Activated T-cell treated with anti-CD3 and anti-CD28 coated beads, Interleukin-2, amount 50 U/mL, for 4 hours (primary cell): ENCODE measurements at regions not wholly inside any gene's neighbourhood (a gene's known extent, or its start where the extent isn't known, plus 50 kb on each side); places are given as distances from the start of the nearest gene placed in this dataset.

Source experiments
- ATAC-seq, 2 donors: fragments of 200-7000 bp; cut with Tn5 transposase; one replicate each; pipeline ENCODE4 v1.10.0; 2021
- DNase-seq: peaks from one replicate; pipeline ENCODE4 v3.0.0-alpha.2; 2020
- H3K27me3 Mint-ChIP-seq: one replicate; pipeline ENCODE4 v1.8.0; 2021; ENCODE audit warnings: low read depth, mixed read lengths
- H3K36me3 Mint-ChIP-seq: one replicate; pipeline ENCODE4 v1.8.0; 2022; ENCODE audit warnings: mixed read lengths; ENCODE audit not compliant: insufficient read depth
- H3K4me1 Mint-ChIP-seq: one replicate; pipeline ENCODE4 v1.8.0; 2021; ENCODE audit warnings: low read depth, mixed read lengths
- H3K4me3 Mint-ChIP-seq: one replicate; pipeline ENCODE4 v1.8.0; 2021; ENCODE audit warnings: mild to moderate bottlenecking, moderate library complexity, mixed read lengths
- H3K9me3 Mint-ChIP-seq: one replicate; pipeline ENCODE4 v1.8.0; 2021; ENCODE audit warnings: mixed read lengths

GRCh38 chr17:6304894-6305612 lies 129.9 kb downstream of the AIPL1 start:
- H3K27me3 Mint-ChIP-seq = peaks cover 35% of the 10 kb centered on the region
- H3K36me3 Mint-ChIP-seq = no peaks in the 10 kb centered on the region
- no peak for DNase-seq
- no peaks in the 10 kb centered on the region for H3K4me1 Mint-ChIP-seq
- no peaks in the 10 kb centered on the region for H3K9me3 Mint-ChIP-seq
- no peak overlapping the region for H3K4me3 Mint-ChIP-seq
- ATAC-seq = no peak

GRCh38 chr17:6303664-6304063 lies 131.3 kb downstream of the AIPL1 start:
- Mint-ChIP-seq H3K27me3 (peaks cover 27% of the 10 kb centered on the region), H3K9me3 (no peaks in the 10 kb centered on the region), H3K4me1 (no peaks in the 10 kb centered on the region), H3K36me3 (no peaks in the 10 kb centered on the region), H3K4me3 (no peak overlapping the region)
- ATAC-seq = no peak
- no peak for DNase-seq

GRCh38 chr17:6299275-6299674 lies 135.6 kb downstream of the AIPL1 start:
- no peak overlapping the region for H3K4me3 Mint-ChIP-seq
- ATAC-seq (no peak), DNase-seq (no peak)
- H3K36me3 Mint-ChIP-seq = no peaks in the 10 kb centered on the region
- H3K27me3 Mint-ChIP-seq = peaks cover 15% of the 10 kb centered on the region
- no peaks in the 10 kb centered on the region for H3K9me3 Mint-ChIP-seq
- no peaks in the 10 kb centered on the region for H3K4me1 Mint-ChIP-seq

GRCh38 chr17:6297960-6298359 lies 137.0 kb downstream of the AIPL1 start:
- no peaks in the 10 kb centered on the region for H3K9me3 Mint-ChIP-seq
- H3K36me3 Mint-ChIP-seq = no peaks in the 10 kb centered on the region
- H3K27me3 Mint-ChIP-seq = peaks cover 9% of the 10 kb centered on the region
- H3K4me1 Mint-ChIP-seq = no peaks in the 10 kb centered on the region
- no peak overlapping the region for H3K4me3 Mint-ChIP-seq
- ATAC-seq (no peak), DNase-seq (no peak)

- Mint-ChIP-seq H3K9me3 (no peaks in the 10 kb centered on the region), H3K4me3 (no peak overlapping the region), H3K4me1 (no peaks in the 10 kb centered on the region), H3K36me3 (no peaks in the 10 kb centered on the region), H3K27me3 (peaks cover 12% of the 10 kb centered on the region)
- ATAC-seq (no peak), DNase-seq (no peak)
Measured at GRCh38 chr17:6297119-6297518, 137.8 kb downstream of the AIPL1 start.

GRCh38 chr17:6290488-6291196 lies 144.3 kb downstream of the AIPL1 start:
- no peaks in the 10 kb centered on the region for H3K36me3 Mint-ChIP-seq
- DNase-seq (no peak), ATAC-seq (no peak)
- no peaks in the 10 kb centered on the region for H3K4me1 Mint-ChIP-seq
- H3K9me3 Mint-ChIP-seq = no peaks in the 10 kb centered on the region
- H3K27me3 Mint-ChIP-seq = peaks cover 18% of the 10 kb centered on the region
- H3K4me3 Mint-ChIP-seq = no peak overlapping the region

GRCh38 chr17:6286233-6286632 lies 148.7 kb downstream of the AIPL1 start:
- Mint-ChIP-seq H3K4me3 (no peak overlapping the region), H3K4me1 (no peaks in the 10 kb centered on the region), H3K9me3 (no peaks in the 10 kb centered on the region), H3K36me3 (no peaks in the 10 kb centered on the region), H3K27me3 (peaks cover 13% of the 10 kb centered on the region)
- DNase-seq (no peak), ATAC-seq (no peak)

- H3K27me3 Mint-ChIP-seq = peaks cover 20% of the 10 kb centered on the region
- ATAC-seq (no peak), DNase-seq (no peak)
- H3K36me3 Mint-ChIP-seq = no peaks in the 10 kb centered on the region
- no peaks in the 10 kb centered on the region for H3K9me3 Mint-ChIP-seq
- H3K4me3 Mint-ChIP-seq = no peak overlapping the region
- H3K4me1 Mint-ChIP-seq = no peaks in the 10 kb centered on the region
Measured at GRCh38 chr17:6285486-6285885, 149.4 kb downstream of the AIPL1 start.

GRCh38 chr17:6279659-6280058 lies 155.3 kb downstream of the AIPL1 start:
- Mint-ChIP-seq H3K4me1 (no peaks in the 10 kb centered on the region), H3K36me3 (no peaks in the 10 kb centered on the region), H3K9me3 (no peaks in the 10 kb centered on the region), H3K4me3 (no peak overlapping the region), H3K27me3 (peaks cover 15% of the 10 kb centered on the region)
- ATAC-seq (no peak), DNase-seq (no peak)

GRCh38 chr17:6278376-6278775 lies 156.5 kb downstream of the AIPL1 start:
- no peaks in the 10 kb centered on the region for H3K4me1 Mint-ChIP-seq
- no peak for DNase-seq
- H3K4me3 Mint-ChIP-seq = no peak overlapping the region
- peaks cover 15% of the 10 kb centered on the region for H3K27me3 Mint-ChIP-seq
- no peak for ATAC-seq
- no peaks in the 10 kb centered on the region for H3K36me3 Mint-ChIP-seq
- no peaks in the 10 kb centered on the region for H3K9me3 Mint-ChIP-seq

GRCh38 chr17:6276711-6277110 lies 158.2 kb downstream of the AIPL1 start:
- no peaks in the 10 kb centered on the region for H3K9me3 Mint-ChIP-seq
- H3K4me1 Mint-ChIP-seq = no peaks in the 10 kb centered on the region
- H3K27me3 Mint-ChIP-seq = peaks cover 18% of the 10 kb centered on the region
- no peaks in the 10 kb centered on the region for H3K36me3 Mint-ChIP-seq
- ATAC-seq (no peak), DNase-seq (no peak)
- H3K4me3 Mint-ChIP-seq = no peak overlapping the region

GRCh38 chr17:6274310-6274709 lies 160.6 kb downstream of the AIPL1 start:
- Mint-ChIP-seq H3K4me1 (no peaks in the 10 kb centered on the region), H3K9me3 (no peaks in the 10 kb centered on the region), H3K27me3 (peaks cover 7% of the 10 kb centered on the region), H3K36me3 (no peaks in the 10 kb centered on the region), H3K4me3 (no peak overlapping the region)
- ATAC-seq (no peak), DNase-seq (no peak)

- DNase-seq = no peak
- H3K4me1 Mint-ChIP-seq = no peaks in the 10 kb centered on the region
- peaks cover 3% of the 10 kb centered on the region for H3K27me3 Mint-ChIP-seq
- H3K36me3 Mint-ChIP-seq = no peaks in the 10 kb centered on the region
- no peak overlapping the region for H3K4me3 Mint-ChIP-seq
- no peaks in the 10 kb centered on the region for H3K9me3 Mint-ChIP-seq
- ATAC-seq = no peak
Measured at GRCh38 chr17:6269478-6269877, 165.4 kb downstream of the AIPL1 start.

GRCh38 chr17:6261466-6261865 lies 173.5 kb downstream of the AIPL1 start:
- Mint-ChIP-seq H3K4me1 (no peaks in the 10 kb centered on the region), H3K4me3 (no peak overlapping the region), H3K9me3 (no peaks in the 10 kb centered on the region), H3K27me3 (peaks cover 33% of the 10 kb centered on the region), H3K36me3 (no peaks in the 10 kb centered on the region)
- DNase-seq (no peak), ATAC-seq (no peak)

GRCh38 chr17:6259899-6260298 lies 175.0 kb downstream of the AIPL1 start:
- DNase-seq (no peak), ATAC-seq (no peak)
- Mint-ChIP-seq H3K36me3 (no peaks in the 10 kb centered on the region), H3K9me3 (no peaks in the 10 kb centered on the region), H3K27me3 (peaks cover 38% of the 10 kb centered on the region), H3K4me3 (no peak overlapping the region), H3K4me1 (no peaks in the 10 kb centered on the region)
